NCI-H524 treated with DMSO at 0.1 percent for 48 hours (cell line): ENCODE measurements at regions not wholly inside any gene's neighbourhood (a gene's known extent, or its start where the extent isn't known, plus 50 kb on each side); places are given as distances from the start of the nearest gene placed in this dataset.

Experiments
- DNase-seq: peaks from one replicate; lab custom pipeline; 2025; lab: John Stamatoyannopoulos, UW

GRCh38 chr4:180811556-180811955 is 1431.6 kb upstream of the TENM3 start:
- DNase-seq = no peak

DNA sequence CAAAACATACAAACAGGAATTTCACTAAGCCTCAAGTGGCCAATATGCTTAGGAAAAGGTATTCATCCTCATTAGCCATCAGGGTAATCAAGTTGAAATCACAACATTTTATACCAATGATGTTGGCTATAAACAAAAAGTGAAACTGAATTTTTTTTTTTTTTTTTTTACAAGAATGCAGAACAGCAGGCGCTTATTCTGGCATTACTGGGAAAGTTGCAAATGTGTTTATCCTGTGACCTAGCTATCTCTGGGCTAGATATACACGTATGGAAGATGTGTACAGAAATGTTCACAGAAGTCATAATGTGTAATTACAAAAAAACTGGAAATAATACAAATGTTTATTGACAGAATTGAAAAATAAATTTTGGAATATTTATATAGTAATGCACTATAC is 1430.4 kb upstream of the TENM3 start:
- DNase-seq = no peak

DNA sequence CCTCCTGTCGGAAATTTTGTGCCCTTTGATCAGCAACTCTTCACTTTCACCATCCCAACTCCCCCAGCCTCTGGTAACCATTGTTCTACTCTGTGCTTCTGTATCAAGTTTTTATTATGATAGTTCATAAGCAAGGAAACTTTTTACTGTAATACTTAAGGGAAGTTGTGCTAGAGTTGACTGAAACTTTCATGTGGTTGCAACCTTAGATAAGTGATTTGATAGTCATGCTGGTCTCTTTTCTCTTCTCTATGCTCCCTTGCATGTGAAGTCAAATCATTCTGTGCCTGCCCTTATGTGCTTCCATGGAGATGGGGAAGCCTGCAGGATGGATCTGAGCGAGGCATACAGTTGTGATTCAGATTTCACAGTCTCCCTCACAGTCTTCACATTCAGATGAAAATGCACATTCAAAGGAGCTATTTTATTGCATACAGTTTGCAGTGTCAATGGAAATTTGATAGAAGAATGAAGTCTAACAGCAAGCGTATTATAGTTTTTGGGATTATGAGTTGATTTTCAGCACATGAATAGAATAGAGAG is 1428.3 kb upstream of the TENM3 start:
- no peak for DNase-seq

GRCh38 chr4:180817529-180817928 is 1425.7 kb upstream of the TENM3 start:
- no peak for DNase-seq

- no peak for DNase-seq
Measured at GRCh38 chr4:180823108-180823507, 1420.1 kb upstream of the TENM3 start.

DNA sequence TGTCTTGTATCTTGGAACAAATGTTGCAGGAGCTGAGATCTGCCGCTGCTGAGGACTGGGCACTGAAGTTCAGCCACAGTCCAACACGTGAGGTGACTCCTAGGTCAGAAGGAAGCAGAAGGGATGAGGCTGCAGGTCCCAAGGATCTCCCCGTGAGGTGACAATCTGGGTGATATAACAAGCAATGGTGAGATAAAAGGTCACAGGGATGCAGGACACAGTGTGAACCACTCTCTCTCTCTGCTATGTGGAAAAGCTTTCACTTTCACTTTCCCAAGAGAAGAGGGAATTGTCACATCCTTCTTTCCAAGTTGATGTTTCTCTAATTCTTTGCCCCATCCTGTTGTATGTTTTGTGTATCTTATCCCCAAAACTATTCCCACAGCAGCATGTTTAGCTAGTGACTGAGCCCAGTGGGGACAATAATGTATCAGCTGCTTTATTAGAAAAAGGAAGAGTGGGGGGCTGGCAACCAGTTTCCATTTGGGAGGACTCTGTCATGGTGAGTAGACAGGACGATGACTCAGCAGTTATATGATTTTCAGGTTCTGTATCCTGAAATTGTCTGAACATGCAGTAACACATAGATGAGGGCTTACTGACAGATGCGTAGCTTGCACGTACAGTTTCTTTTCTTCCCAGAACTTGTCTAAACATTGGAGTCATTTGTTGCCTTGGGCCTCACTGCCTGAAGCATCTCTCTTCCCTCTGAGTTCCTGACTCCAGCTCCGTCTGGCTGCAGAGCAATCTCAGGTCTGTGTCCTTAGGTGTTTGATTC is 1415.8 kb upstream of the TENM3 start:
- DNase-seq = no peak

GRCh38 chr4:180828455-180829018 is 1414.7 kb upstream of the TENM3 start:
- peak; percentile 40 for DNase-seq

DNA sequence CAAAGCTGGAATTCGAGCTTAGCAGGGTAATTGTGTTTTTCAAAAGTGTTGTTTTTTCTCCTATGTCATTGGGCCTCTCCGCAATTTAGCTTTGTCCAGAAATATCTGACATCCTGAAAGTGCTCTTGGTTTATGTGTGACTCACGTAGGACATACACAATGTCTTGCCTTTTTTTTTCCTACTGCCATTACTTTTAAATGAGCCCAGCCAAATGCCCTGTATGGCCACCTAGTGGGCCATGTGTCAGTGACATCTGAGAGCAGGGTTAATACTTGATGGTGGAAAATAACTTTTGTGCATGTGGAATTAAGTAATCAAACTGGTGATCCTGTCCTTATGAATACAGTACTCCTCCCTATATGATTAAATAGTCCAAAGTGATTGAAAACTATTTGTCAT is 1411.1 kb upstream of the TENM3 start:
- DNase-seq = no peak

DNA sequence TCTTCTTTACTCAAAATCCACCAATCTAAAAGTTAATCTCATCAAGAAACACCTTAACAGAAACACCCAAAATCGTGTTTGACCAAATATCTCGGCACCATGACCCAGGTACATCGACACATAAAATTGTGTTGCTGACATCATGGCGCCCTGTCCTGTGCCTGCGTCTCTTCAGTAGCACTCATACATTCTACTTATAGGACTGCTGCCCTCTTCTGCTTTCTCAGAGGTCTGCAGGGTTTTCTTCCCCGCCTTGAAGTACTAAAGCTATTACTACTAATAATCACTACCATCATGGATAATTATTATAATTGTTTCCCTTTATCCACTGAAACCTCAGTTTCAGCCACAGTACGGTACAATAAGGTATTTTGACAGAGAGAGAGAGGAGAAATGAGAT is 1403.1 kb upstream of the TENM3 start:
- no peak for DNase-seq

GRCh38 chr4:180850318-180850940 is 1392.8 kb upstream of the TENM3 start:
- no peak for DNase-seq

- DNase-seq = no peak
Measured at GRCh38 chr4:180852738-180853137, 1390.5 kb upstream of the TENM3 start.

- DNase-seq = no peak
Measured at GRCh38 chr4:180855184-180855583, 1388.0 kb upstream of the TENM3 start.

DNA sequence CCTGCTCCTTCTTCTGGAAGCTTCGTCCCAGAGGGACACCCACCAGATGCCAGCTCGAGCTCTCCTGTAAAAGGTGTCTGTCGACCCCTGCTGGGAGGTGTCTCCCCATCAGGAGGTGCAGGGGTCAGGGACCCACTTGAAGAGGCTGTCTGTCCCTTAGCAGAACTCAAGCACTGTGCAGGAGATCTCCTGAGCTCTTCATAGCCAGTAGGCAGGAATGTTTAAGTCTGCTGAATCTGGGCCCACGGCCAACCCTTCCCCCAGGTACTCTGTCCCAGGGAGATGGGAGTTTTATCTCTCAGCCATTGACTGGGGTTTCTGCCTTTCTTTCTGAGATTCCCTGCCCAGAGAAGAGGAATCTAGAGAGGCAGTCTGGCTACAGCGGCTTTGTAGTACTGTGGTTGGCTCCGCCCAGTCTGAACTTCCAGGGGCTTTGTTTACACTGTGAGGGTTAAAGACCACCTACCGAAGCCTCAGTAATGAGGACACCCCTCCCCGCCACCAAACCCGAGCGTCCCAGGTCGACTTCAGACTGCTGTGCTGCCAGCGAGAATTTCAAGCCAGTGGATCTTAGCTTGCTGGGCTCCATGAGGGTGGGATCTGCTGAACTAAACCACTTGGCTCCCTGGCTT is 1383.0 kb upstream of the TENM3 start:
- no peak for DNase-seq

GRCh38 chr4:180861651-180862050 is 1381.6 kb upstream of the TENM3 start:
- DNase-seq = no peak

DNA sequence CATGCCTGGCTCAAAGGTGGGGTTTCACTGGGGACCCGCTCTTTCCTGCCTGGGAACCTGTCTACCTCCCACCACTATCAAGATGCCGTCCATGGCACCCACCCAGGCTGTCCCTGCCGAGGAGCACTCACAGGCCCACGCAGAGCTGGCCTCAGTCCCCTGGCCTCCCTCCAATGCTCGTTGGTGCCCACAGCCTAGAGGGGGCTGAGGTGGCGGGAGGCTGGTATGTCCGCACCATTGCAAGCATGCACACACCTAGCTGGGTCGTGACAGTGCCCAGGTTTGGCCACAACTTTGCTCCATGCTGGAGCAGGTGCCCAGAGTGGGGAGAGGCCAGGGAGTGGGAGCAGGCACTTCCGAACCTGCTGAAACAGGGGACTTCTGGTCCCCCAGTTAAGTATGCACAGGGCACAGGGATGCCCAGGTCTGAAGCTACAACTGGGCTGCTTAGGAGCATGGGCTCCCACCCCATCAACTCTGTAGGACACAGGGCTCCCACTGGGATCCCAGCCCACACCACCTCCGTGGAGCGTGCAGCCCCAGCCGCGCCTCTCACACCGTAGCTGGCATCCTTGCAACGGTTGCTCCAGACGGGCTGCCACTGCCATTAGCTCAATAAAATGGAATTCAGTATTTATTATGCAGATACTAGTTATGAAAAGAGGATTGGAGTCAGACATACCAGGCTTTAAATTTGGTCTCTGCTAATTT is 1376.1 kb upstream of the TENM3 start:
- DNase-seq = no peak

GRCh38 chr4:180870623-180871022 is 1372.6 kb upstream of the TENM3 start:
- no peak for DNase-seq

GRCh38 chr4:180898305-180898704 is 1344.9 kb upstream of the TENM3 start:
- no peak for DNase-seq

DNA sequence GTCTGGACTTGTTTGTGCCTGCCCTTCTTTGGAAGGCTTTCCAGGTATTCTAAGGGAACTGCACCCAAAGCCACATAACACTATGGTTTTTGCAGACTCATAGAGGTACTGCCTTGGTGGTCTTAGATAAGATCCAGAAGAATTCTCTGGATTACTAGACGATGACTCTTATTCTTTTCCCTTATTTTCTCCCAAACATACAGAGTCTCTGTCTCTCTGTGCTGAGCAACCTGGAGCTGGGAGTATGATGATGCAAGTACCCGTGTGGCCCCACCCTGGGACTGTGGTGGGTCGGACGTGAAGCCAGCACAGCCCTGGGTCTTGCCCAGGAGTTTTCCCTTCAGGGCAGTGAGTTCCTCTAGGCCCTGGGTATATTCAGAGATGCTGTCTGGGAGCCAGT is 1342.4 kb upstream of the TENM3 start:
- no peak for DNase-seq

DNA sequence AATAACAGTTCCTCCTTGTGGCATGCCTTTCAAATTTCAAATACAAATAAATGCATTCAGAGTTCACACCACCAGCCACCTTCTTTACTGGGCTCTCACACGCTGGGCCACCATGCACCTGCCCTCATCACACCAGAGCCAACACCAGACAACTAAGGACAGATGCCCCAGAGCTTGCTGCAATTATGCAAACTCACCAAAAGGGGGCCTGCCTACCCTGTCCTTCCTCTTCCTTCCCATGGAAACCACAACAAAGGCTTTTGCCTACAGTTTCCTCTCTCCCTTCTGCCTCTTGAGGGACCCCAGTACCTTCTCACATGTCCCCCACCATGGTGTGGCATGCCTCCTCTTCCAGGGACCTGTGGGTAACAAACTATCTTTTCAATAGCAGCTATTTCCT is 1333.9 kb upstream of the TENM3 start:
- no peak for DNase-seq

DNA sequence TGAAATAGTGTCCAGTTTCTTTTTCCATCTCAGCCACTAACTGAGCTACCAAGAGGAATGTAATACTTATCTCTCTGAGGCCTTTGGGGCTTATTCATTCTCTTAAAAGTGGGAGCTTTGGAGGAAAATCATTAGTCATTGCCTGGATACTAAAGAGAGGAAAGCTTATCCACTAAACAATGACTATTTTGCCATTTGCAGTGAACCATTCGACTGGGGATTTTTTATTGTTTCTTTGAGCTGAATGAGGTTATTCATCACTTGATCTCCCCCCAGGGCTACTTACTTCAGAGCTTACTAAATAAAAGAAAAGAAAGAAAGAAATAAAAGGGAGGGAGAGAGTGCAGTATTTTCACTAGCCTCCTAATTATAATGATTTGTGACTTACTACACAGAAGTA is 1329.5 kb upstream of the TENM3 start:
- DNase-seq = no peak

DNA sequence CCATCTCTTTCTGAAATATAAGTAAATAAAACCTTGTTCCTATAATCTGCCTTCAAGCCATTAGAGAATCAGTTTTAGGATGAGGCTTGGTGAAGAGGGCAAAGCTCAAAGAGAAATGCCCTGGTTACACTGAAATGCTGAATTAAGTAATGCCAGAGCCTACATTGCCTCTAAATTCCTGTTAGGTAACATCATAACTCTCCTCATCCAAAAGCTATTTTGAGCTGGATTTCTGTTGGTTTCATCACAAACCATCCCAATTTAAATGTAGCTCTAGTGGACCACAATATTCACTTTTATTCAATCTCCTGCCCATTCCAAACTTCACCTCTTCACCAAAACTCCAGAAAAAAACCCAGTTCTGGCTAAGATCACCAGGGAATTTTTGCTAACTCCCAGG is 1319.7 kb upstream of the TENM3 start:
- DNase-seq = no peak

DNA sequence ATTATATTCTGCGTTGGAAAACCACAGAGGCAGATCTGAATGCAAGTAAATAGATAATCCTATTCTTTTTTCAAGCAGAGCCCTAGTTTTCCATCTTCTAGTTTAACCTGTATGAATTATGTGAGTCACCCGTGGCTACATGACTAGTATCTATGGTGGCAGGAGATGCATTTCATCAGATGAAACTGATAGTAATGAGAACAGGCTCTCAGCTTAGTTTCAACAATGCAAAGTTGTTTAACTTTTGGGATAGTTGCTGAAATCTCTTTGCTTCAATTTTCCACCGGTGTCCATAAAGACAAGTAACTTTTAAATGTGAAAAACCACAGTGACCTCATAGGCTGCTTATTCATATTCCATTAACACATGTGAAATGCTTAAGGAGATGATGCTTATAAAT is 1317.4 kb upstream of the TENM3 start:
- DNase-seq = no peak
